IPS DF 6.9 (cell line): ENCODE measurements at regions not wholly inside any gene's neighbourhood (a gene's known extent, or its start where the extent isn't known, plus 50 kb on each side); places are given as distances from the start of the nearest gene placed in this dataset.

Experiments
- DNase-seq: peaks from one replicate; pipeline ENCODE4 v3.0.0-alpha.2; 2013; ENCODE audit warnings: low read depth, low spot score
- H3K27ac ChIP-seq: one replicate; pipeline ENCODE4 v1.5.1; 2013; ENCODE audit warnings: low read length, control low read depth
- H3K27me3 ChIP-seq: 2 replicates; pipeline ENCODE4 v1.6.1; 2013; ENCODE audit warnings: mild to moderate bottlenecking, low read length; ENCODE audit not compliant: control insufficient read depth, insufficient read depth
- H3K36me3 ChIP-seq: 2 replicates; pipeline ENCODE4 v1.6.1; 2013; ENCODE audit warnings: low read length; ENCODE audit not compliant: control insufficient read depth, insufficient read depth
- H3K4me1 ChIP-seq: 2 replicates; pipeline ENCODE4 v1.6.1; 2013; ENCODE audit warnings: low read length; ENCODE audit not compliant: control insufficient read depth, insufficient read depth
- H3K4me3 ChIP-seq: 2 replicates; pipeline ENCODE4 v1.5.1; 2013; ENCODE audit warnings: mild to moderate bottlenecking, low read length
- H3K9me3 ChIP-seq: 2 replicates; pipeline ENCODE4 v1.6.1; 2013; ENCODE audit warnings: low read length, inconsistent platforms; ENCODE audit not compliant: control insufficient read depth, insufficient read depth
- WGBS: extraction: QIAGEN DNeasy Blood & Tissue Kit; methylation state at CpG from one replicate; pipeline ENCODE4 v1.1.7; 2013; ENCODE audit warnings: mixed read lengths, missing lambda C conversion rate; ENCODE audit not compliant: insufficient read length, insufficient coverage; 5-methylcytosine and 5-hydroxymethylcytosine counted together

GRCh38 chr9:94169968-94170367 is 85.7 kb downstream of the PTPDC1 start:
- Histone ChIP-seq H3K27ac (no peak overlapping the region), H3K4me1 (no peaks in the 10 kb centered on the region), H3K27me3 (no peaks in the 10 kb centered on the region), H3K9me3 (no peaks in the 10 kb centered on the region), H3K4me3 (no peak overlapping the region), H3K36me3 (no peaks in the 10 kb centered on the region; the same call in 1 of the 2 replicates)
- no peak for DNase-seq

- WGBS, result no CpG with 5 or more reads among the region's 3 CpGs
- Histone ChIP-seq H3K4me1 (no peaks in the 10 kb centered on the region), H3K27ac (no peak overlapping the region), H3K9me3 (no peaks in the 10 kb centered on the region), H3K4me3 (no peak overlapping the region), H3K36me3 (peaks cover 3% of the 10 kb centered on the region; the same call in 1 of the 2 replicates), H3K27me3 (no peaks in the 10 kb centered on the region)
- no peak for DNase-seq
Observed at GRCh38 chr9:94173632-94174031, 85.5 kb upstream of the ZNF169 start.

GRCh38 chr9:94174164-94174563 is 84.9 kb upstream of the ZNF169 start:
- Histone ChIP-seq H3K36me3 (peaks cover 3% of the 10 kb centered on the region; the same call in 1 of the 2 replicates), H3K4me3 (no peak overlapping the region), H3K27me3 (no peaks in the 10 kb centered on the region), H3K9me3 (no peaks in the 10 kb centered on the region), H3K4me1 (no peaks in the 10 kb centered on the region), H3K27ac (no peak overlapping the region)
- DNase-seq, result no peak
- WGBS, result no CpG with 5 or more reads among the region's 1 CpG

- no peak for DNase-seq
- Histone ChIP-seq H3K4me1 (no peaks in the 10 kb centered on the region), H3K4me3 (no peak overlapping the region), H3K27me3 (no peaks in the 10 kb centered on the region), H3K9me3 (no peaks in the 10 kb centered on the region), H3K36me3 (peaks cover 3% of the 10 kb centered on the region; the same call in 1 of the 2 replicates), H3K27ac (no peak overlapping the region)
- no CpG with 5 or more reads among the region's 5 CpGs for WGBS
Observed at GRCh38 chr9:94175669-94176068, 83.4 kb upstream of the ZNF169 start.

GRCh38 chr9:94176608-94177007 is 82.5 kb upstream of the ZNF169 start:
- no peak for DNase-seq
- H3K9me3 ChIP-seq, result no peaks in the 10 kb centered on the region
- no peaks in the 10 kb centered on the region for H3K4me1 ChIP-seq
- no peaks in the 10 kb centered on the region for H3K27me3 ChIP-seq
- peaks cover 3% of the 10 kb centered on the region; the same call in 1 of the 2 replicates for H3K36me3 ChIP-seq
- no peak overlapping the region for H3K4me3 ChIP-seq
- no peak overlapping the region for H3K27ac ChIP-seq

- Histone ChIP-seq H3K4me1 (no peaks in the 10 kb centered on the region), H3K27ac (no peak overlapping the region), H3K27me3 (no peaks in the 10 kb centered on the region), H3K4me3 (no peak overlapping the region), H3K9me3 (no peaks in the 10 kb centered on the region), H3K36me3 (peaks cover 3% of the 10 kb centered on the region; the same call in 1 of the 2 replicates)
- WGBS, result no CpG with 5 or more reads among the region's 2 CpGs
- no peak for DNase-seq
Observed at GRCh38 chr9:94178927-94179326, 80.2 kb upstream of the ZNF169 start.

GRCh38 chr9:94181408-94182181 is 77.5 kb upstream of the ZNF169 start:
- no peak overlapping the region for H3K4me3 ChIP-seq
- no peaks in the 10 kb centered on the region for H3K27me3 ChIP-seq
- no peak for DNase-seq
- no peaks in the 10 kb centered on the region for H3K9me3 ChIP-seq
- no CpG with 5 or more reads among the region's 8 CpGs for WGBS
- no peaks in the 10 kb centered on the region for H3K4me1 ChIP-seq
- H3K36me3 ChIP-seq, result no peaks in the 10 kb centered on the region; the same call in 1 of the 2 replicates
- H3K27ac ChIP-seq, result no peak overlapping the region

- DNase-seq, result no peak
- WGBS, result no CpG with 5 or more reads among the region's 3 CpGs
- Histone ChIP-seq H3K9me3 (no peaks in the 10 kb centered on the region), H3K27me3 (no peaks in the 10 kb centered on the region), H3K4me3 (no peak overlapping the region), H3K27ac (no peak overlapping the region), H3K4me1 (no peaks in the 10 kb centered on the region), H3K36me3 (no peaks in the 10 kb centered on the region; the same call in 1 of the 2 replicates)
Observed at GRCh38 chr9:94182532-94182931, 76.6 kb upstream of the ZNF169 start.

GRCh38 chr9:94183240-94183999 is 75.7 kb upstream of the ZNF169 start:
- no peak overlapping the region for H3K4me3 ChIP-seq
- no peaks in the 10 kb centered on the region for H3K27me3 ChIP-seq
- no peaks in the 10 kb centered on the region; the same call in 1 of the 2 replicates for H3K36me3 ChIP-seq
- no CpG with 5 or more reads among the region's 5 CpGs for WGBS
- DNase-seq, result no peak
- H3K9me3 ChIP-seq, result no peaks in the 10 kb centered on the region
- no peak overlapping the region for H3K27ac ChIP-seq
- no peaks in the 10 kb centered on the region for H3K4me1 ChIP-seq

- H3K36me3 ChIP-seq, result no peaks in the 10 kb centered on the region
- no peaks in the 10 kb centered on the region; the same call in 1 of the 2 replicates for H3K9me3 ChIP-seq
- DNase-seq, result no peak
- no peaks in the 10 kb centered on the region for H3K27me3 ChIP-seq
- H3K4me1 ChIP-seq, result no peaks in the 10 kb centered on the region
- H3K27ac ChIP-seq, result no peak overlapping the region
- H3K4me3 ChIP-seq, result no peak overlapping the region
Observed at GRCh38 chr9:94188246-94188645, 70.9 kb upstream of the ZNF169 start.
